ENCODE measurements at regions not wholly inside any gene's neighbourhood (a gene's known extent, or its start where the extent isn't known, plus 50 kb on each side); places are given as distances from the start of the nearest gene placed in this dataset.
A peak's percentile ranks its signal among the peaks of the same experiment; 100 is the strongest.

GRCh38 chr16:86322283-86322682 lies 188.0 kb upstream of the FOXF1 start:
- FAIRE-seq, result no peak

GRCh38 chr16:86322806-86323205 lies 187.5 kb upstream of the FOXF1 start:
- DNase-seq (ENCODE audit: low spot score in 2 of 2), result no peak
- FAIRE-seq, result no peak

More at GRCh38 chr16:86322283-86322682, 188.0 kb upstream of the FOXF1 start:
- no peak for DNase-seq (ENCODE audit: low spot score in 2 of 2)

GRCh38 chr16:86324320-86324719 lies 186.0 kb upstream of the FOXF1 start:
- DNase-seq (ENCODE audit: low spot score in 2 of 2), result no peak
- no peak for FAIRE-seq

- FAIRE-seq (no peak), DNase-seq (ENCODE audit: low spot score in 2 of 2) (no peak)
Observed at GRCh38 chr16:86325360-86325759, 185.0 kb upstream of the FOXF1 start.

GRCh38 chr16:86325895-86326294 lies 184.4 kb upstream of the FOXF1 start:
- FAIRE-seq, result no peak
- no peak for DNase-seq (ENCODE audit: low spot score in 2 of 2)

- DNase-seq (ENCODE audit: low spot score in 2 of 2) (no peak), FAIRE-seq (no peak)
Observed at GRCh38 chr16:86327321-86327720, 183.0 kb upstream of the FOXF1 start.

- no peak for FAIRE-seq
- DNase-seq (ENCODE audit: low spot score in 2 of 2), result no peak
Observed at GRCh38 chr16:86330906-86331305, 179.4 kb upstream of the FOXF1 start.

- FAIRE-seq (no peak), DNase-seq (ENCODE audit: low spot score in 2 of 2) (no peak)
Observed at GRCh38 chr16:86334079-86334635, 176.2 kb upstream of the FOXF1 start.

GRCh38 chr16:86335266-86336172 lies 174.8 kb upstream of the FOXF1 start:
- FAIRE-seq, result no peak
- DNase-seq (ENCODE audit: low spot score in 2 of 2), result no peak

- FAIRE-seq (no peak), DNase-seq (ENCODE audit: low spot score in 2 of 2) (no peak)
Observed at GRCh38 chr16:86337138-86337537, 173.2 kb upstream of the FOXF1 start.

GRCh38 chr16:86337581-86338402 lies 172.5 kb upstream of the FOXF1 start:
- no peak for FAIRE-seq
- no peak for DNase-seq (ENCODE audit: low spot score in 2 of 2)

- DNase-seq (ENCODE audit: low spot score in 2 of 2) (no peak), FAIRE-seq (no peak)
Observed at GRCh38 chr16:86338403-86339115, 171.8 kb upstream of the FOXF1 start.

- no peak for FAIRE-seq
Observed at GRCh38 chr16:86342161-86342834, 168.0 kb upstream of the FOXF1 start.

GRCh38 chr16:86343027-86343795 lies 167.1 kb upstream of the FOXF1 start:
- FAIRE-seq, result no peak
- peak in 1 of 2 donors; percentile 47 for DNase-seq (ENCODE audit: low spot score in 2 of 2)

More at GRCh38 chr16:86342161-86342834, 168.0 kb upstream of the FOXF1 start:
- no peak for DNase-seq (ENCODE audit: low spot score in 2 of 2)

GRCh38 chr16:86343796-86344585 lies 166.3 kb upstream of the FOXF1 start:
- no peak for FAIRE-seq
- DNase-seq (ENCODE audit: low spot score in 2 of 2), result no peak

GRCh38 chr16:86344586-86344871 lies 165.8 kb upstream of the FOXF1 start:
- DNase-seq (ENCODE audit: low spot score in 2 of 2) (no peak), FAIRE-seq (no peak)

- DNase-seq (ENCODE audit: low spot score in 2 of 2) (no peak), FAIRE-seq (no peak)
Observed at GRCh38 chr16:86344881-86345280, 165.4 kb upstream of the FOXF1 start.

- no peak for DNase-seq (ENCODE audit: low spot score in 2 of 2)
- FAIRE-seq, result no peak
Observed at GRCh38 chr16:86345516-86345915, 164.8 kb upstream of the FOXF1 start.

GRCh38 chr16:86346034-86346433 lies 164.3 kb upstream of the FOXF1 start:
- DNase-seq (ENCODE audit: low spot score in 2 of 2), result no peak
- no peak for FAIRE-seq

All from frontal cortex (tissue), 3 donors.